HG03442 (cell line): ENCODE measurements at regions not wholly inside any gene's neighbourhood (a gene's known extent, or its start where the extent isn't known, plus 50 kb on each side); places are given as distances from the start of the nearest gene placed in this dataset.
"Not testable (repeated sequence)": the region's sequence is repeated elsewhere in the genome, so short reads cannot be mapped to it uniquely, and the experiment has no call there.

Source experiments
- ATAC-seq: cut with Tn5 transposase; IDR thresholded peaks from one replicate; pipeline ENCODE4 v1.9.1; 2021; ENCODE audit warnings: mild to moderate bottlenecking, moderate library complexity; ENCODE audit not compliant: unreplicated experiment

- ATAC-seq, result no peak
Measured at GRCh38 chr3:81068546-81068945, 692.9 kb downstream of the GBE1 start.

- no peak for ATAC-seq
Measured at GRCh38 chr3:81063896-81064295, 697.5 kb downstream of the GBE1 start.

GRCh38 chr3:81051133-81051532 lies 710.3 kb downstream of the GBE1 start:
- ATAC-seq, result not testable (repeated sequence)

- ATAC-seq, result no peak
Measured at GRCh38 chr3:81048058-81048665, 713.3 kb downstream of the GBE1 start.

GRCh38 chr3:81045976-81046375 lies 715.5 kb downstream of the GBE1 start:
- no peak for ATAC-seq

- no peak for ATAC-seq
Measured at GRCh38 chr3:81045246-81045645, 716.2 kb downstream of the GBE1 start.

- no peak for ATAC-seq
Measured at GRCh38 chr3:81043660-81044199, 717.7 kb downstream of the GBE1 start.

- no peak for ATAC-seq
Measured at GRCh38 chr3:81043009-81043408, 718.4 kb downstream of the GBE1 start.

GRCh38 chr3:81041331-81041730 lies 720.1 kb downstream of the GBE1 start:
- no peak for ATAC-seq

GRCh38 chr3:81040107-81040506 lies 721.3 kb downstream of the GBE1 start:
- ATAC-seq, result no peak

- ATAC-seq, result no peak
Measured at GRCh38 chr3:81033684-81034083, 727.8 kb downstream of the GBE1 start.

GRCh38 chr3:81033185-81033584 lies 728.3 kb downstream of the GBE1 start:
- ATAC-seq, result no peak

- no peak for ATAC-seq
Measured at GRCh38 chr3:81029861-81030260, 731.6 kb downstream of the GBE1 start.

- no peak for ATAC-seq
Measured at GRCh38 chr3:81027344-81027743, 734.1 kb downstream of the GBE1 start.

GRCh38 chr3:81024560-81024959 lies 736.9 kb downstream of the GBE1 start:
- ATAC-seq, result no peak

- no peak for ATAC-seq
Measured at GRCh38 chr3:81022339-81022738, 739.1 kb downstream of the GBE1 start.

GRCh38 chr3:81013360-81013759 lies 748.1 kb downstream of the GBE1 start:
- ATAC-seq, result no peak

GRCh38 chr3:81005992-81006391 lies 755.5 kb downstream of the GBE1 start:
- ATAC-seq, result no peak

- ATAC-seq, result no peak
Measured at GRCh38 chr3:81003817-81004216, 757.6 kb downstream of the GBE1 start.

- no peak for ATAC-seq
Measured at GRCh38 chr3:81003008-81003645, 758.3 kb downstream of the GBE1 start.

- ATAC-seq, result no peak
Measured at GRCh38 chr3:80999481-80999880, 762.0 kb downstream of the GBE1 start.

GRCh38 chr3:80998022-80998421 lies 763.4 kb downstream of the GBE1 start:
- ATAC-seq, result no peak

- ATAC-seq, result no peak
Measured at GRCh38 chr3:80997622-80998021, 763.8 kb downstream of the GBE1 start.
